Gastroesophageal sphincter (tissue), 4 donors: ENCODE measurements at regions not wholly inside any gene's neighbourhood (a gene's known extent, or its start where the extent isn't known, plus 50 kb on each side); places are given as distances from the start of the nearest gene placed in this dataset.

Experiments
- ATAC-seq: fragments of 150-250 bp; one replicate; pipeline ENCODE4 v1.9.1; 2016; ENCODE audit warnings: mild to moderate bottlenecking, moderate library complexity
- H3K27ac ChIP-seq, 4 donors: fragments of 200-600 bp; sonication (generic) in 3 of 4; 1 replicate in 3 of 4; 2 replicates in 1 of 4; pipeline ENCODE4 v1.5.1; 2016 to 2019
- H3K27me3 ChIP-seq: fragments of 200-600 bp; sonication (generic); one replicate; pipeline ENCODE4 v1.5.1; 2019
- H3K36me3 ChIP-seq, 2 donors: fragments of 200-600 bp; sonication (generic); one replicate each; pipeline ENCODE4 v1.5.1; 2019; ENCODE audit warnings: control low read depth in 1 of 2
- H3K4me1 ChIP-seq, 3 donors: fragments of 200-600 bp; sonication (generic); 1 replicate in 2 of 3; 2 replicates in 1 of 3; pipeline ENCODE4 v1.5.1; 2016 to 2019; ENCODE audit warnings: control low read depth in 2 of 3
- H3K4me3 ChIP-seq, 2 donors: fragments of 200-600 bp; sonication (generic); one replicate each; pipeline ENCODE4 v1.5.1; 2019; ENCODE audit warnings: mild to moderate bottlenecking in 1 of 2, moderate library complexity in 1 of 2
- H3K9me3 ChIP-seq, 3 donors: fragments of 200-600 bp; sonication (generic); one replicate each; pipeline ENCODE4 v1.5.1; 2017 to 2019; ENCODE audit warnings: control low read depth in 2 of 3
- CTCF ChIP-seq, 4 experiments: fragments of 200-600 bp in 2 of 4; fragments of 450-650 bp in 2 of 4; sonication (generic) in 1 of 4; IDR thresholded peaks; one replicate each; pipeline ENCODE4 v1.5.1; 2017 to 2019; ENCODE audit warnings: antibody characterized with exemption in 4 of 4, mild to moderate bottlenecking in 2 of 4, moderate library complexity in 2 of 4
- EP300 ChIP-seq: sonication (generic); formaldehyde crosslinking; IDR thresholded peaks from one replicate; pipeline ENCODE4 v1.6.1; 2017; ENCODE audit warnings: antibody characterized with exemption, mild to moderate bottlenecking
- POLR2A ChIP-seq, 2 donors: fragments of 450-650 bp; IDR thresholded peaks; one replicate each; pipeline ENCODE4 v1.6.1; 2017; ENCODE audit warnings: antibody characterized with exemption in 2 of 2, mild to moderate bottlenecking in 2 of 2, moderate library complexity in 1 of 2
- POLR2AphosphoS5 ChIP-seq: sonication (generic); formaldehyde crosslinking; IDR thresholded peaks from one replicate; pipeline ENCODE4 v1.6.1; 2017; ENCODE audit warnings: antibody characterized with exemption
- WGBS, 2 donors: methylation state at CpG; one replicate each; pipeline ENCODE4 v1.1.5; 2018; ENCODE audit warnings: low coverage in 1 of 2; 5-methylcytosine and 5-hydroxymethylcytosine counted together
- small RNA-seq, 4 donors: library from RNA; depleted of rRNA; stranded (forward); fragments of <200 nt; gene quantifications; one replicate each; pipeline ENCODE3, GENCODE V24; 2016

- H3K27ac ChIP-seq, result no peak overlapping the region
- TF ChIP-seq POLR2AphosphoS5, result no peak
- no peak for TF ChIP-seq POLR2A (IDR thresholded peaks at IDR 0.05)
- TF ChIP-seq EP300, result no peak
- TF ChIP-seq CTCF (IDR thresholded peaks at IDR 0.05), result no peak
- no peaks in the 10 kb centered on the region for H3K9me3 ChIP-seq
- H3K4me3 ChIP-seq, result no peak overlapping the region
- 80 to 97% methylated on average over 1 to 2 of the region's 2 CpGs for WGBS, 2 donors
- ATAC-seq, result no peak
- no peaks in the 10 kb centered on the region for H3K27me3 ChIP-seq
- no peaks in the 10 kb centered on the region for H3K36me3 ChIP-seq
- H3K4me1 ChIP-seq, result no peaks in the 10 kb centered on the region
Measured at GRCh38 chr3:154071146-154071545, 50.0 kb upstream of the ARHGEF26 start.

Small RNAs in the stretch of these regions (small RNA-seq; reads per million reads assigned to genes)
- gene RF00019, result 0 reads per million in 4 donors
- 0 reads per million in 4 donors for gene RF00096
- 0 reads per million in 4 donors for gene RNU6-901P
